Smooth muscle cell of the brain vasculature (primary cell): ENCODE measurements at regions not wholly inside any gene's neighbourhood (a gene's known extent, or its start where the extent isn't known, plus 50 kb on each side); places are given as distances from the start of the nearest gene placed in this dataset.
"Not testable (repeated sequence)": the region's sequence is repeated elsewhere in the genome, so short reads cannot be mapped to it uniquely, and the experiment has no call there.

Experiments
- DNase-seq: peaks from one replicate; pipeline ENCODE4 v3.0.0-alpha.2; 2012; ENCODE audit warnings: low read depth, low spot score

- no peak for DNase-seq
These were observed 70.8 kb upstream of the PTPN13 start for GRCh38 chr4:86523333-86523732.

GRCh38 chr4:86527713-86528112 lies 66.4 kb upstream of the PTPN13 start:
- not testable (repeated sequence) for DNase-seq

- DNase-seq, result no peak
These were observed 64.7 kb upstream of the PTPN13 start for GRCh38 chr4:86529436-86529835.

GRCh38 chr4:86530183-86530582 lies 63.9 kb upstream of the PTPN13 start:
- DNase-seq, result no peak

- no peak for DNase-seq
These were observed 62.7 kb upstream of the PTPN13 start for GRCh38 chr4:86531440-86531839.

- DNase-seq, result no peak
These were observed 61.3 kb upstream of the PTPN13 start for GRCh38 chr4:86532851-86533250.

- no peak for DNase-seq
These were observed 58.0 kb upstream of the PTPN13 start for GRCh38 chr4:86536151-86536550.

- DNase-seq, result no peak
These were observed 51.6 kb upstream of the PTPN13 start for GRCh38 chr4:86542319-86543027.

GRCh38 chr4:86543080-86543479 lies 51.0 kb upstream of the PTPN13 start:
- DNase-seq, result no peak

GRCh38 chr4:86543560-86544309 lies 50.4 kb upstream of the PTPN13 start:
- DNase-seq, result no peak

- DNase-seq, result no peak
These were observed 49.7 kb upstream of the PTPN13 start for GRCh38 chr4:86544310-86544966.
